ENCODE measurements at regions not wholly inside any gene's neighbourhood (a gene's known extent, or its start where the extent isn't known, plus 50 kb on each side); places are given as distances from the start of the nearest gene placed in this dataset.

DNA sequence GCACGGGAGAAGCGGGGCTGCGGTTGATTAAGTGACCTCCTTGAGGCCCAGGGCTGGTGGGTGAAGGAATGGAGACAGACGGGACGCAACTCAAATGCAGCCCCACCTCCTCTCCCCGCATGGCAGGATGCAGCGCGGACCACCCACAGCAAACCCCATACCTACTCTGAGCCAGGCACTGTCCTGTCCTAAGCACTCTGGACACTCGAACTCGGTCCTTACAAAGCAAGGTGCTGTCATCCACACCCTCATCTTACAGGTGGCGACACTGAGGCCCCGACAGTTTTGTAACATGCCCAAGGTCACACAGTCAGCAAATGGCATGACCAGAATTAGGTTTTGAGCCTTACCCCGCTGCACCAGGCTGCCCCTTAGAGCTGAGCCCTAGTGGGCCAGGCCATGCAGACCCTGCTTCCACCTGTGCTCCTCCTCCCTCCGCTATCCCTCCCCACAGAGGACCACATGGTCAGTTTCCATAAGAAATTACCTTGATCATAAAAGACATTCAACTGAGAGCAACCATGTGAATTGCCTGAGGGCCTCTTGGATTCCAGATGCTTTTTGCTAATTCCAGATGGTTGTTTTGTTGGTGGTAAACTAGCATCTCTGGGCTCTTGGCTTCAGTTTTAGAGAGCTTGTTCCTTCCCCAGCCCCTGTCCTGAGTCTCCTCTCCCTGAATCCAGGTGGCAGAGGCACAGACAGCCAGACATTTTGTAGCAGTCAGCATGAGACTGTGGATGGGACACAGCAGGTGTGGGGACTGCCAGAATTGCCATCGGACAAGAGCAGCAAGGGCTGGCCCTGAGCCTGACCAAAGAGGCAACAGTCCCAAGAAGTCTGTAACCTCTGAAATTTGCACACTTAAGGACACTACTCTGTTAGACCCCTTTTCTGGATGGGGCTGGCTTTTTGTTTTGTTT is 171.9 kb upstream of the PMEPA1 start:
- CTCF ChIA-PET, result no interaction called here

DNA sequence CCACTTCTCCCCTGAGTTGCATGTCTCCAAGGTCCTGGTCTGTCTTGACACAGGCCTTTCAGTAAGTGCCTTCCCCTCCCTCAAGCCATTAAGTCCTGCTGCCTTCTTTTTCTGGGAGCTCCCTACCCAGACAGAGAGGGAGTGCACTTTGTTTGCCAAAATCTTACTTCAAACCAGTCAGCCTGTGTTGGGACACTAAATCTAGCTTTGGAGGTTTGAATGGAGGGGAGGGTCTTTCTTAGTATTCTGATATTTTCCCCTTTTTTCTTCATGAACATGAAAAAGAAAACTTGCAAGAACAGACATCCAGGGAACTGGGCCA is 170.7 kb upstream of the PMEPA1 start:
- Histone ChIP-seq H3K27me3 (ENCODE audit: low read length) (no peaks in the 10 kb centered on the region), H3K4me1 (ENCODE audit: insufficient read depth, low read length) (peaks cover 12% of the 10 kb centered on the region), H3K9me2 (replicated peaks; ENCODE audit: low read length) (no peaks in the 10 kb centered on the region), H3K36me3 (ENCODE audit: low read depth, low read length) (no peaks in the 10 kb centered on the region), H3K79me2 (ENCODE audit: low read length) (no peaks in the 10 kb centered on the region), H3K9ac (ENCODE audit: low read length) (no peak overlapping the region), H3K4me2 (ENCODE audit: low read length) (no peak overlapping the region), H3K4me3 (ENCODE audit: low read length) (no peak overlapping the region), H4K20me1 (ENCODE audit: low read length) (no peaks in the 10 kb centered on the region), H3K27ac (ENCODE audit: low read length) (no peak overlapping the region), H3K9me3 (ENCODE audit: low read length) (no peaks in the 10 kb centered on the region), H2AFZ (ENCODE audit: low read length) (no peak overlapping the region), H3F3A (ENCODE audit: low read length, unreplicated experiment) (no peaks in the 10 kb centered on the region)
- ChIA-PET CTCF (no interaction called here), POLR2A (ENCODE audit: unreplicated experiment) (no interaction called here)
- intact Hi-C loops (cut with micrococcal nuclease), result no loop called here
- TF ChIP-seq EZH2phosphoT487 (IDR thresholded peaks at IDR 0.05; ENCODE audit: borderline replicate concordance, low read length) (no peak), CTCF (conservative IDR thresholded peaks at IDR 0.05; ENCODE audit: low read depth, low read length) (no peak)
- DNase-seq (no peak), ATAC-seq (no peak)
- no TSS peak for BruUV-seq (replicated peaks)

More for the DNA sequence above, 171.9 kb upstream of the PMEPA1 start:
- BruUV-seq (replicated peaks), result no TSS peak
- Histone ChIP-seq H3K9ac (ENCODE audit: low read length) (no peak overlapping the region), H3K27ac (ENCODE audit: low read length) (peak overlapping the region; percentile 6; the same call in 1 of the 2 replicates), H3F3A (ENCODE audit: low read length, unreplicated experiment) (no peaks in the 10 kb centered on the region), H2AFZ (ENCODE audit: low read length) (peak overlapping the region; percentile 58), H3K4me1 (ENCODE audit: insufficient read depth, low read length) (peaks cover 12% of the 10 kb centered on the region), H4K20me1 (ENCODE audit: low read length) (no peaks in the 10 kb centered on the region), H3K79me2 (ENCODE audit: low read length) (no peaks in the 10 kb centered on the region), H3K36me3 (ENCODE audit: low read depth, low read length) (no peaks in the 10 kb centered on the region), H3K9me2 (replicated peaks; ENCODE audit: low read length) (no peaks in the 10 kb centered on the region), H3K9me3 (ENCODE audit: low read length) (no peaks in the 10 kb centered on the region), H3K4me3 (ENCODE audit: low read length) (no peak overlapping the region), H3K4me2 (ENCODE audit: low read length) (peak overlapping the region; percentile 32; the same call in 1 of the 2 replicates), H3K27me3 (ENCODE audit: low read length) (no peaks in the 10 kb centered on the region)
- POLR2A ChIA-PET (ENCODE audit: unreplicated experiment), result no interaction called here
- ATAC-seq (no peak), DNase-seq (no peak)
- intact Hi-C loops (cut with micrococcal nuclease), result no loop called here
- TF ChIP-seq CTCF (conservative IDR thresholded peaks at IDR 0.05; ENCODE audit: low read depth, low read length), result no peak
- no peak for TF ChIP-seq EZH2 (IDR thresholded peaks at IDR 0.05; ENCODE audit: low read length, unreplicated experiment)
- TF ChIP-seq EZH2phosphoT487 (IDR thresholded peaks at IDR 0.05; ENCODE audit: borderline replicate concordance, low read length), result no peak

GRCh38 chr20:57879779-57880570 is 170.2 kb upstream of the PMEPA1 start:
- peaks cover 12% of the 10 kb centered on the region for H3K4me1 ChIP-seq (ENCODE audit: insufficient read depth, low read length)
- ATAC-seq, result no peak
- intact Hi-C loops (cut with micrococcal nuclease), result no loop called here
- H3K79me2 ChIP-seq (ENCODE audit: low read length), result no peaks in the 10 kb centered on the region
- H3K27ac ChIP-seq (ENCODE audit: low read length), result no peak overlapping the region
- H4K20me1 ChIP-seq (ENCODE audit: low read length), result no peaks in the 10 kb centered on the region
- DNase-seq, result no peak
- no peaks in the 10 kb centered on the region for H3F3A ChIP-seq (ENCODE audit: low read length, unreplicated experiment)
- no peak overlapping the region for H2AFZ ChIP-seq (ENCODE audit: low read length)
- TF ChIP-seq EZH2phosphoT487 (IDR thresholded peaks at IDR 0.05; ENCODE audit: borderline replicate concordance, low read length) (no peak), EZH2 (IDR thresholded peaks at IDR 0.05; ENCODE audit: low read length, unreplicated experiment) (no peak), CTCF (conservative IDR thresholded peaks at IDR 0.05; ENCODE audit: low read depth, low read length) (no peak)
- no peaks in the 10 kb centered on the region for H3K36me3 ChIP-seq (ENCODE audit: low read depth, low read length)
- no peak overlapping the region for H3K9ac ChIP-seq (ENCODE audit: low read length)
- H3K4me3 ChIP-seq (ENCODE audit: low read length), result no peak overlapping the region
- no peaks in the 10 kb centered on the region for H3K9me3 ChIP-seq (ENCODE audit: low read length)
- ChIA-PET CTCF (no interaction called here), POLR2A (ENCODE audit: unreplicated experiment) (no interaction called here)
- no peaks in the 10 kb centered on the region for H3K9me2 ChIP-seq (replicated peaks; ENCODE audit: low read length)
- no TSS peak for BruUV-seq (replicated peaks)
- no peaks in the 10 kb centered on the region for H3K27me3 ChIP-seq (ENCODE audit: low read length)
- H3K4me2 ChIP-seq (ENCODE audit: low read length), result no peak overlapping the region
